H1 (cell line): ENCODE measurements at regions not wholly inside any gene's neighbourhood (a gene's known extent, or its start where the extent isn't known, plus 50 kb on each side); places are given as distances from the start of the nearest gene placed in this dataset.

ENCODE experiments used
- CTCF ChIA-PET: fragments of 300-600 bp; sonication (Branson Sonifier 250); formaldehyde crosslinking; loops from one replicate; lab custom pipeline; 2021; ENCODE audit not compliant: partially characterized antibody; lab: Charles Lee
- POLR2A ChIA-PET: fragments of 300-600 bp; sonication (Branson Sonifier 250); formaldehyde crosslinking; loops from one replicate; lab custom pipeline; 2021; ENCODE audit warnings: inconsistent platforms; ENCODE audit not compliant: partially characterized antibody; lab: Charles Lee
- DNase-seq, 2 experiments: peaks; one replicate each; pipeline versions ENCODE4 v3.0.0 to v3.0.0-alpha.2; 2010 to 2022; ENCODE audit warnings: low spot score in 2 of 2, low read depth in 1 of 2, mixed read lengths in 1 of 2
- FAIRE-seq: peaks from 2 replicates; lab custom pipeline; 2011; peaks lifted over from hg19 to GRCh38; lab: Jason Lieb, UNC
- H2AFZ ChIP-seq: 2 replicates; pipeline ENCODE4 v1.8.1; 2012; ENCODE audit warnings: low read length, inconsistent platforms
- H2AK5ac ChIP-seq: 2 replicates; pipeline ENCODE4 v1.6.1; 2013; ENCODE audit warnings: low read depth, low read length
- H2BK120ac ChIP-seq: replicated peaks from 2 replicates; pipeline ENCODE3; 2013; ENCODE audit warnings: low read depth, low read length, inconsistent platforms
- H2BK12ac ChIP-seq: 2 replicates; pipeline ENCODE4 v1.6.1; 2013; ENCODE audit warnings: low read depth, low read length
- H2BK15ac ChIP-seq: 2 replicates; pipeline ENCODE4 v1.6.1; 2013; ENCODE audit warnings: low read length
- H2BK20ac ChIP-seq: 2 replicates; pipeline ENCODE4 v1.6.1; 2013; ENCODE audit warnings: low read length
- H2BK5ac ChIP-seq: 2 replicates; pipeline ENCODE4 v1.6.1; 2013; ENCODE audit warnings: low read depth, low read length
- H3K14ac ChIP-seq: 2 replicates; pipeline ENCODE4 v1.6.1; 2013; ENCODE audit warnings: inconsistent platforms; ENCODE audit not compliant: insufficient read length
- H3K18ac ChIP-seq: 2 replicates; pipeline ENCODE4 v1.6.1; 2013; ENCODE audit warnings: low read length; ENCODE audit errors: extremely low read depth
- H3K23ac ChIP-seq: 2 replicates; pipeline ENCODE4 v1.6.1; 2013; ENCODE audit warnings: inconsistent platforms; ENCODE audit not compliant: insufficient read length
- H3K23me2 ChIP-seq: 2 replicates; pipeline ENCODE4 v1.6.1; 2013; ENCODE audit warnings: low read depth, low read length
- H3K27ac ChIP-seq: 2 replicates; pipeline ENCODE4 v1.6.1; 2011; ENCODE audit warnings: low read depth, low read length, inconsistent platforms
- H3K27me3 ChIP-seq, 4 experiments: replicated peaks in 1 of 4; 1 replicate in 1 of 4; 2 replicates in 3 of 4; pipeline versions ENCODE4 v1.6.1 to v1.8.1; 2011 to 2013; ENCODE audit warnings: low read length in 3 of 4, mild to moderate bottlenecking in 3 of 4, inconsistent platforms in 2 of 4, mixed read lengths in 2 of 4, moderate library complexity in 1 of 4; ENCODE audit not compliant: control insufficient read depth in 3 of 4, insufficient read depth in 3 of 4; ENCODE audit errors: extremely low read depth in 1 of 4
- H3K36me3 ChIP-seq, 4 experiments: 2 replicates each; pipeline versions ENCODE4 v1.6.1 to v1.8.1; 2011 to 2013; ENCODE audit warnings: mild to moderate bottlenecking in 4 of 4, low read length in 3 of 4, moderate library complexity in 2 of 4, control low read depth in 1 of 4, inconsistent platforms in 1 of 4; ENCODE audit not compliant: insufficient read depth in 4 of 4, control insufficient read depth in 2 of 4
- H3K4ac ChIP-seq: replicated peaks from 2 replicates; pipeline ENCODE3; 2013; ENCODE audit warnings: low read length, low read depth, mixed read lengths, inconsistent platforms; ENCODE audit not compliant: insufficient read length
- H3K4me1 ChIP-seq, 4 experiments: replicated peaks in 1 of 4; 1 replicate in 1 of 4; 2 replicates in 3 of 4; pipeline versions ENCODE4 v1.6.1 to v1.8.1; 2011 to 2013; ENCODE audit warnings: low read length in 3 of 4, inconsistent platforms in 2 of 4, mixed read lengths in 1 of 4; ENCODE audit not compliant: insufficient read depth in 4 of 4, control insufficient read depth in 3 of 4
- H3K4me2 ChIP-seq, 2 experiments: 2 replicates each; pipeline versions ENCODE4 v1.6.1 to v1.8.1; 2011 to 2013; ENCODE audit warnings: low read depth in 2 of 2, low read length in 2 of 2, control low read depth in 1 of 2, inconsistent platforms in 1 of 2, mild to moderate bottlenecking in 1 of 2; ENCODE audit not compliant: insufficient read depth in 1 of 2
- H3K4me3 ChIP-seq, 4 experiments: fragments of 200-600, 300-600 bp in 1 of 4; sonication (generic), shearing (Covaris generic), sonication (Bioruptor Twin) in 1 of 4; 2 replicates each; pipeline versions ENCODE4 v1.5.1 to v1.8.1; 2011 to 2016; ENCODE audit warnings: low read length in 4 of 4, low read depth in 3 of 4, control low read depth in 2 of 4, inconsistent platforms in 2 of 4, mild to moderate bottlenecking in 2 of 4, mixed read lengths in 1 of 4, moderate library complexity in 1 of 4; ENCODE audit not compliant: insufficient read depth in 2 of 4; ENCODE audit errors: extremely low read depth in 1 of 4
- H3K56ac ChIP-seq: replicated peaks from 2 replicates; pipeline ENCODE3; 2013; ENCODE audit warnings: low read depth, mild to moderate bottlenecking, mixed read lengths, low read length, inconsistent platforms; ENCODE audit not compliant: insufficient read length
- H3K79me1 ChIP-seq: 2 replicates; pipeline ENCODE4 v1.6.1; 2013; ENCODE audit warnings: low read depth, low read length, control low read depth
- H3K79me2 ChIP-seq, 2 experiments: 2 replicates each; pipeline versions ENCODE4 v1.6.1 to v1.8.1; 2012 to 2013; ENCODE audit warnings: low read length in 2 of 2, mild to moderate bottlenecking in 2 of 2, inconsistent platforms in 1 of 2; ENCODE audit not compliant: insufficient read depth in 2 of 2, control insufficient read depth in 1 of 2
- H3K9ac ChIP-seq, 4 experiments: replicated peaks in 1 of 4; 1 replicate in 1 of 4; 2 replicates in 3 of 4; pipeline versions ENCODE4 v1.6.1 to v1.8.1; 2011 to 2013; ENCODE audit warnings: low read depth in 3 of 4, low read length in 3 of 4, control low read depth in 2 of 4, mild to moderate bottlenecking in 2 of 4, moderate library complexity in 2 of 4, inconsistent platforms in 1 of 4; ENCODE audit errors: extremely low read depth in 1 of 4
- H3K9me3 ChIP-seq, 2 experiments: 2 replicates each; pipeline versions ENCODE4 v1.6.1 to v1.8.1; 2012 to 2013; ENCODE audit warnings: mild to moderate bottlenecking in 2 of 2, moderate library complexity in 2 of 2, control low read depth in 1 of 2, inconsistent platforms in 1 of 2, low read depth in 1 of 2, low read length in 1 of 2, mixed read lengths in 1 of 2; ENCODE audit not compliant: insufficient read depth in 2 of 2
- H4K20me1 ChIP-seq, 2 experiments: replicated peaks in 1 of 2; 2 replicates each; pipeline versions ENCODE3 to v1.8.1; 2011 to 2013; ENCODE audit warnings: inconsistent platforms in 2 of 2, low read length in 2 of 2, mild to moderate bottlenecking in 1 of 2; ENCODE audit not compliant: insufficient read depth in 2 of 2, control insufficient read depth in 1 of 2
- H4K5ac ChIP-seq: 2 replicates; pipeline ENCODE4 v1.6.1; 2013; ENCODE audit warnings: low read length, low read depth, mixed read lengths, inconsistent platforms; ENCODE audit not compliant: insufficient read length
- H4K8ac ChIP-seq: 2 replicates; pipeline ENCODE4 v1.8.0; 2013; ENCODE audit warnings: mild to moderate bottlenecking, moderate library complexity, low read length, inconsistent platforms; ENCODE audit not compliant: insufficient read depth; ENCODE audit errors: extremely low read depth
- H4K91ac ChIP-seq: replicated peaks from 2 replicates; pipeline ENCODE3; 2013; ENCODE audit warnings: low read length, mixed read lengths, inconsistent platforms; ENCODE audit not compliant: insufficient read length
- BACH1 ChIP-seq: IDR thresholded peaks from 2 replicates; pipeline ENCODE4 v1.6.1; 2012; ENCODE audit warnings: low read length, improper control_type of control experiment
- CBX5 ChIP-seq: fragments of 300-800, 300-1000 bp; sonication (generic); IDR thresholded peaks from 2 replicates; pipeline ENCODE4 v1.7.1; 2016; ENCODE audit warnings: antibody characterized with exemption, low read length, low read depth
- CEBPB ChIP-seq: IDR thresholded peaks from 2 replicates; pipeline ENCODE4 v1.6.1; 2012; ENCODE audit warnings: low read depth, low read length
- EGR1 ChIP-seq: IDR thresholded peaks from 2 replicates; pipeline ENCODE4 v1.6.1; 2011; ENCODE audit warnings: low read depth, low read length, borderline replicate concordance
- JUN ChIP-seq: IDR thresholded peaks from 2 replicates; pipeline ENCODE4 v1.6.1; 2011; ENCODE audit warnings: low read depth, mild to moderate bottlenecking, improper control_type of control experiment, low read length
- KDM1A ChIP-seq: fragments of 200-600, 300-600 bp; sonication (generic); IDR thresholded peaks from 2 replicates; pipeline ENCODE4 v1.7.1; 2016; ENCODE audit warnings: mild to moderate bottlenecking, low read length, borderline replicate concordance
- KDM4A ChIP-seq: IDR thresholded peaks from one replicate; pipeline ENCODE4 v1.7.1; 2012; ENCODE audit warnings: low read depth, mild to moderate bottlenecking, moderate library complexity, low read length, inconsistent platforms; ENCODE audit not compliant: severe bottlenecking
- POLR2A ChIP-seq, 2 experiments: IDR thresholded peaks; 1 replicate in 1 of 2; 2 replicates in 1 of 2; pipeline ENCODE4 v1.6.1; 2011; ENCODE audit warnings: low read depth in 2 of 2, low read length in 2 of 2, mild to moderate bottlenecking in 2 of 2; ENCODE audit errors: control extremely low read depth in 1 of 2
- RAD21 ChIP-seq, 2 experiments: IDR thresholded peaks in 1 of 2; conservative IDR thresholded peaks in 1 of 2; 2 replicates each; pipeline ENCODE4 v1.6.1; 2011; ENCODE audit warnings: low read depth in 2 of 2, low read length in 2 of 2, improper control_type of control experiment in 1 of 2, inconsistent platforms in 1 of 2, mild to moderate bottlenecking in 1 of 2, moderate library complexity in 1 of 2
- SIRT6 ChIP-seq: IDR thresholded peaks from one replicate; pipeline ENCODE4 v1.7.1; 2012; ENCODE audit warnings: low read length, inconsistent platforms
- SP2 ChIP-seq: IDR thresholded peaks from 2 replicates; pipeline ENCODE4 v1.6.1; 2012; ENCODE audit warnings: mild to moderate bottlenecking, low read length, inconsistent platforms
- TF ChIP-seq, protein P1 (sequence below): IDR thresholded peaks from 2 replicates; pipeline ENCODE4 v1.6.1; 2012; ENCODE audit warnings: inconsistent platforms

DNA sequence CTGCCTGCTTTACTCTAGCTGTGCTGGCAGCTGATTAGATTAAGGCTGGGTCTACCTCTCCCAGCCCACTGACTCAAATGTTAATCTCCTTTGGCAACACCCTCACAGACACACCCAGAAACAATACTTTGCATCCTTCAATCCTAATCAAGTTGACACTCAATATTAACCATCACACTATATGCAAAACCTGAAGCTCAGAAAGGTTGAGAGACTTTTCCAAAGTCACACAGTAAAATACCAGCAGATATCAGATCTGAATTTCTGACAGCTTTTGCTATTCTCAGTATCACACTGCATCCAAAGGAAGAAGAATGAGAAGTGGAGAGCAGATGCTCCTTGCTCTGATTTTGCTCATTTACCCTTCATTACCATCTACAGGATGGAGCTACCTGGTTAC lies 114.9 kb upstream of the RANBP3L start:
- no peak overlapping the region for H4K91ac ChIP-seq
- H3K56ac ChIP-seq, result no peak overlapping the region
- H3K27ac ChIP-seq, result no peak overlapping the region
- H2BK5ac ChIP-seq, result no peak overlapping the region
- POLR2A ChIA-PET, result no interaction called here
- H2BK120ac ChIP-seq, result no peak overlapping the region
- no peak overlapping the region for H2BK12ac ChIP-seq
- H2AFZ ChIP-seq, result no peak overlapping the region
- H3K79me2 ChIP-seq, result no peaks in the 10 kb centered on the region
- no peak overlapping the region for H2AK5ac ChIP-seq
- H3K79me1 ChIP-seq, result no peaks in the 10 kb centered on the region
- H3K23me2 ChIP-seq, result no peaks in the 10 kb centered on the region
- H3K4me1 ChIP-seq, result peaks cover 4 to 17% (median 8%) of the 10 kb centered on the region in 4 experiments; a peak in 5 of 7 replicates
- H2BK15ac ChIP-seq, result no peak overlapping the region
- DNase-seq (no peak), FAIRE-seq (no peak)
- peaks cover 0 to 2% of the 10 kb centered on the region in 2 experiments for H4K20me1 ChIP-seq
- H3K27me3 ChIP-seq, result peaks cover 6 to 38% (median 24%) of the 10 kb centered on the region in 4 experiments; a peak in 6 of 7 replicates
- no peak overlapping the region for H4K8ac ChIP-seq
- no peak overlapping the region for H3K23ac ChIP-seq
- H3K36me3 ChIP-seq, result no peaks in the 10 kb centered on the region
- no peak overlapping the region for H3K9ac ChIP-seq
- CTCF ChIA-PET, result interaction anchor here (0.6 to 14.0 kb wide), 14 partner anchors 8 to 1204 kb away, joined by 3 to 246 read pairs (median 4); no protein-coding TSS in a partner anchor
- no peak overlapping the region for H3K18ac ChIP-seq
- H3K14ac ChIP-seq, result no peak overlapping the region
- TF ChIP-seq, protein P1, sequence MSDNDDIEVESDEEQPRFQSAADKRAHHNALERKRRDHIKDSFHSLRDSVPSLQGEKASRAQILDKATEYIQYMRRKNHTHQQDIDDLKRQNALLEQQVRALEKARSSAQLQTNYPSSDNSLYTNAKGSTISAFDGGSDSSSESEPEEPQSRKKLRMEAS, result no peak
- TF ChIP-seq KDM1A (no peak), POLR2A (IDR thresholded peaks at IDR 0.05; ENCODE audit: control extremely low read depth in 1 of 2, low read depth in 2 of 2, low read length in 2 of 2) (no peak), RAD21 (IDR thresholded peaks at IDR 0.05 in 1 of 2, conservative IDR thresholded peaks at IDR 0.05 in 1 of 2; ENCODE audit: low read depth in 2 of 2, low read length in 2 of 2) (no peak), SP2 (no peak), EGR1 (no peak), KDM4A (no peak), SIRT6 (no peak), BACH1 (no peak), CBX5 (no peak), JUN (no peak), CEBPB (no peak)
- H4K5ac ChIP-seq, result no peak overlapping the region
- H3K4me3 ChIP-seq, result no peak overlapping the region
- H3K9me3 ChIP-seq, result no peaks in the 10 kb centered on the region
- H2BK20ac ChIP-seq, result no peak overlapping the region
- no peak overlapping the region; a peak in 1 of 4 replicates for H3K4me2 ChIP-seq
- H3K4ac ChIP-seq, result no peak overlapping the region
